A673 (cell line): ENCODE measurements at regions not wholly inside any gene's neighbourhood (a gene's known extent, or its start where the extent isn't known, plus 50 kb on each side); places are given as distances from the start of the nearest gene placed in this dataset.

ENCODE experiments used
- BruUV-seq: library from RNA; stranded (reverse); fragments of 400-500 nt; replicated peaks from 2 replicates; lab custom pipeline; 2021; lab: Mats Ljungman, UMichigan
- CTCF ChIA-PET: fragments of 300-600 bp; sonication (Branson Sonifier 250); formaldehyde crosslinking; loops from one replicate; lab custom pipeline; 2022; ENCODE audit warnings: antibody characterized with exemption; lab: Charles Lee
- POLR2A ChIA-PET: fragments of 300-600 bp; sonication (Branson Sonifier 250); formaldehyde crosslinking; loops from one replicate; lab custom pipeline; 2022; ENCODE audit warnings: antibody characterized with exemption; ENCODE audit not compliant: low non-redundant PET; lab: Charles Lee
- DNase-seq: peaks from one replicate; pipeline ENCODE4 v3.0.0-alpha.2; 2015; ENCODE audit warnings: low spot score
- H3K27ac ChIP-seq: fragments of 200-600 bp; sonication (generic); 2 replicates; pipeline ENCODE4 v1.5.1; 2016; ENCODE audit warnings: mixed run types, low read depth, mild to moderate bottlenecking, mixed read lengths, antibody characterized with exemption, low read length; ENCODE audit not compliant: poor library complexity, severe bottlenecking
- H3K27me3 ChIP-seq: fragments of 200-600 bp; sonication (generic); replicated peaks from 2 replicates; pipeline ENCODE4 v1.6.1; 2017; ENCODE audit warnings: mixed run types, low read depth, mild to moderate bottlenecking, mixed read lengths, antibody characterized with exemption, low read length; ENCODE audit not compliant: insufficient read depth, poor library complexity
- H3K36me3 ChIP-seq: fragments of 200-600 bp; sonication (generic); 2 replicates; pipeline ENCODE4 v1.6.1; 2016; ENCODE audit warnings: mixed run types, mild to moderate bottlenecking, mixed read lengths, antibody characterized with exemption, low read length; ENCODE audit not compliant: insufficient read depth, poor library complexity, severe bottlenecking
- H3K4me1 ChIP-seq: fragments of 200-600 bp; sonication (generic); 2 replicates; pipeline ENCODE4 v1.6.1; 2017; ENCODE audit warnings: mixed run types, mild to moderate bottlenecking, mixed read lengths, antibody characterized with exemption, low read length; ENCODE audit not compliant: insufficient read depth, poor library complexity, severe bottlenecking
- H3K4me3 ChIP-seq: fragments of 200-600 bp; sonication (generic); 2 replicates; pipeline ENCODE4 v1.5.1; 2016; ENCODE audit warnings: low read depth, mixed run types, mild to moderate bottlenecking, mixed read lengths, low read length; ENCODE audit not compliant: poor library complexity, severe bottlenecking
- H3K9me3 ChIP-seq: fragments of 200-600 bp; sonication (generic); 2 replicates; pipeline ENCODE4 v1.6.1; 2016; ENCODE audit warnings: mixed run types, low read depth, mild to moderate bottlenecking, mixed read lengths, antibody characterized with exemption, low read length; ENCODE audit not compliant: poor library complexity, severe bottlenecking
- EZH2 ChIP-seq: fragments of 200-600 bp; sonication (generic); IDR thresholded peaks from 2 replicates; pipeline ENCODE4 v1.6.1; 2017; ENCODE audit warnings: borderline replicate concordance, low read depth, mild to moderate bottlenecking, mixed read lengths, antibody characterized with exemption, low read length; ENCODE audit not compliant: poor library complexity, severe bottlenecking
- intact Hi-C: fragments of 100-400 bp; cut with micrococcal nuclease; formaldehyde crosslinking; loops from one replicate; pipeline ENCODE4 v1.10.0; 2022; ENCODE audit not compliant: unreplicated experiment
- TF ChIP-seq, protein P1 (sequence below): fragments of 300-800, 200-600 bp; sonication (generic); conservative IDR thresholded peaks from 2 replicates; pipeline ENCODE4 v1.5.1; 2017; ENCODE audit warnings: low read depth, mild to moderate bottlenecking, antibody characterized with exemption, low read length, moderate library complexity, mixed read lengths

DNA sequence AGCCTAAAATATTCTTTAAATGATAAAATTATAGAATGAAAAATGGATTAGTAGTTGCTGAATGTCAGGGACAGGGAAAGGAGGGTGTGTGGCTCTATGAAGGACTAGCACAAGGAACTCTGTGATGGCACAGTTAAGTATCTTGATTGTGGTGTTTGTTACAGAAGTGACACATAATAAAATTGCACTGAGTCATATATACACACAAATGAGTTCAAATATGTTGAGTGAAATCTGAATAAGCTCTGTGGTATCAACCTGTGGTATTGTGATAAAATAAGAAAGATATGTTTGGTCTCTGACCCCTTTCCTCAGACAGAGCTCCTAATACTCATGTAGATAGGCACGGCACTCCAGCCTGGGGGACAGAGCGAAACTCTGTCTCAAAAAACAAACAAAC is 181.5 kb upstream of the TRIM24 start:
- TF ChIP-seq EZH2, result no peak
- TF ChIP-seq, protein P1, sequence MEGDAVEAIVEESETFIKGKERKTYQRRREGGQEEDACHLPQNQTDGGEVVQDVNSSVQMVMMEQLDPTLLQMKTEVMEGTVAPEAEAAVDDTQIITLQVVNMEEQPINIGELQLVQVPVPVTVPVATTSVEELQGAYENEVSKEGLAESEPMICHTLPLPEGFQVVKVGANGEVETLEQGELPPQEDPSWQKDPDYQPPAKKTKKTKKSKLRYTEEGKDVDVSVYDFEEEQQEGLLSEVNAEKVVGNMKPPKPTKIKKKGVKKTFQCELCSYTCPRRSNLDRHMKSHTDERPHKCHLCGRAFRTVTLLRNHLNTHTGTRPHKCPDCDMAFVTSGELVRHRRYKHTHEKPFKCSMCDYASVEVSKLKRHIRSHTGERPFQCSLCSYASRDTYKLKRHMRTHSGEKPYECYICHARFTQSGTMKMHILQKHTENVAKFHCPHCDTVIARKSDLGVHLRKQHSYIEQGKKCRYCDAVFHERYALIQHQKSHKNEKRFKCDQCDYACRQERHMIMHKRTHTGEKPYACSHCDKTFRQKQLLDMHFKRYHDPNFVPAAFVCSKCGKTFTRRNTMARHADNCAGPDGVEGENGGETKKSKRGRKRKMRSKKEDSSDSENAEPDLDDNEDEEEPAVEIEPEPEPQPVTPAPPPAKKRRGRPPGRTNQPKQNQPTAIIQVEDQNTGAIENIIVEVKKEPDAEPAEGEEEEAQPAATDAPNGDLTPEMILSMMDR, result no peak
- no peak overlapping the region for H3K4me3 ChIP-seq
- DNase-seq, result no peak
- H3K36me3 ChIP-seq, result no peaks in the 10 kb centered on the region
- POLR2A ChIA-PET, result no interaction called here
- no peaks in the 10 kb centered on the region for H3K27me3 ChIP-seq
- no TSS peak for BruUV-seq
- H3K9me3 ChIP-seq, result no peaks in the 10 kb centered on the region
- intact Hi-C loops, result no loop called here
- CTCF ChIA-PET, result no interaction called here
- no peaks in the 10 kb centered on the region for H3K4me1 ChIP-seq
- no peak overlapping the region for H3K27ac ChIP-seq

DNA sequence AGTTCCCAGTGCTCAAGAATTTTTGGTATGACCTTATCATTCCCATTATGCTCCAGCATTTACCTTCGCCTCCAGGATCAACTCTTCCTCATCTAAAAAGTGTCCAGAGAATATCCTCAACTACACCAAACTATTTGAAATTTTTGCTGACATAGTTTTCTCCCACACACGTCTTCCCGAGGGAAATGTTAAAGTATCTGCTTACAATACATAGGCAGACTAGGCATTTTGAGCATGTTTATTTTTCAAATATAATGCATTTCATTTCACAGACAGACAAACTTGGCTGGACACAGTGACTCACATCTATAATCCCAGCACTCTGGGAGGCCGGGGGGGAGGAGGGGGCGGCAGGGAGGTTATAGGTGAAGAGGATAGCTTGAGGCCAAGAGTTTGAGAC is 177.1 kb upstream of the TRIM24 start:
- POLR2A ChIA-PET, result no interaction called here
- DNase-seq, result no peak
- CTCF ChIA-PET, result no interaction called here
- H3K4me1 ChIP-seq, result no peaks in the 10 kb centered on the region
- H3K27me3 ChIP-seq, result no peaks in the 10 kb centered on the region
- intact Hi-C loops, result no loop called here
- no peaks in the 10 kb centered on the region for H3K36me3 ChIP-seq
- TF ChIP-seq, protein P1, result no peak
- no peak for TF ChIP-seq EZH2
- BruUV-seq, result no TSS peak
- no peak overlapping the region for H3K4me3 ChIP-seq
- no peak overlapping the region for H3K27ac ChIP-seq
- H3K9me3 ChIP-seq, result no peaks in the 10 kb centered on the region

DNA sequence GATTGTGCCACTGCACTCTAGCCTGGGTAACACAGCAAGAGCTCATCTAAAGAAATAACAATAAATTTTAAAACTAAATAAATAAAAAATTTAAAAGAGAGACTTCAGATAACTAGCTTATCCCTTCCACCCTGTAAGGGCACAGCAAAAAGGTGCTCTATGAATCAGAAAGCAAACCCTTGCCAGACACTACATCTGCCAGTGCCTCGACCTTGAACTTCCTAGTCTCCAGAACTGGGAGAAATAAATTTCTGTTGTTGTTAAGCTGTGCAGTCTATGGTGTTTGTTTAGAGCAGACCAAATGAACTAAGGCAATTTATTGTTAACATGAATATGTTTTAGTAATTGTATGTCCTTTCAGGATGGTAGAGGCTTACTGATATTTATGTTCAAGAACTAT is 174.9 kb upstream of the TRIM24 start:
- TF ChIP-seq, protein P1, result no peak
- no peak for TF ChIP-seq EZH2
- ChIA-PET CTCF (no interaction called here), POLR2A (no interaction called here)
- no peak overlapping the region for H3K27ac ChIP-seq
- intact Hi-C loops, result no loop called here
- no peaks in the 10 kb centered on the region for H3K27me3 ChIP-seq
- H3K4me3 ChIP-seq, result no peak overlapping the region
- DNase-seq, result no peak
- H3K9me3 ChIP-seq, result no peaks in the 10 kb centered on the region
- H3K36me3 ChIP-seq, result no peaks in the 10 kb centered on the region
- no peaks in the 10 kb centered on the region for H3K4me1 ChIP-seq
- BruUV-seq, result no TSS peak
